ENCODE measurements at regions not wholly inside any gene's neighbourhood (a gene's known extent, or its start where the extent isn't known, plus 50 kb on each side); places are given as distances from the start of the nearest gene placed in this dataset.
A peak's percentile ranks its signal among the peaks of the same experiment; 100 is the strongest.

DNA sequence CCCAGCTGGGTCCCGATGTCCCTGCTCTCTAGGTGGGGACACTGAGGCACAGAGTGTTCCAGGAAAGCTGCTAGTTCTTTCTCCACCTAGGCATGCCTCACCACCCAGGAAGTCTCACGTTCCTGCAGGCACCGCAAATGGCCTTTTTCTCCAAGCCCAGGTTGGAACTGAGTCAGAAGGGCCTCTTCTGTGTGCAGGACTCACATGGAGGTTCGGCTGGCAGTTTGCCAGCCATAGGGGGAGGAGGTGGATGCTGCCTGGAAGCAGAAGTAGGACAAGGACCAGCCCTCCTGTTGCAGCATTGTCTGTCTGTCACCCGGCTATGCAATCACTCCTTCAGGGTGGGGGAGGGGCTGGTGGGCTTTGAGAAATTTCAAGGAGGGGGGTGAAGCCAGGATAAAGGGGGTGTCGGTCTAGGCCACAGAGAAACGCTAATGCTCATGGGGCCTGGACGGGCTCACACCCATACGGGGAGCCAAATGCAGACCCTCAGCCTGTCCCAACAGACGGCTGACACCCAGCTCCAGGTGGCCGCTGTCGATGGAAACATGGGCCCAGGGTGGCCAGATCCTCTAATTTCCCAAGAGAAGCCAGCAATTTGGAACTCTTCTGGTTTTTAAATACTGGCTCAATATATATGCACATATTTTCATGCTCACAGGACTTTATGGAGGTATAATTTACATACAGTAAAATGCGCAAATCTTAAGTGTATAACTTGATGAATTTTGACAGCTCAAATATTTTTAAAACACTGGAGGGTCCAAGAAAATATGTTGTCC lies 120.5 kb downstream of the PHETA1 start:
- H3K36me3 ChIP-seq (ENCODE audit: control insufficient read depth in 4 of 4, insufficient read depth in 4 of 4, low read length in 4 of 4): no peaks in the 10 kb centered on the region
- H3K4me3 ChIP-seq: no peak overlapping the region
- TF ChIP-seq, protein P1, sequence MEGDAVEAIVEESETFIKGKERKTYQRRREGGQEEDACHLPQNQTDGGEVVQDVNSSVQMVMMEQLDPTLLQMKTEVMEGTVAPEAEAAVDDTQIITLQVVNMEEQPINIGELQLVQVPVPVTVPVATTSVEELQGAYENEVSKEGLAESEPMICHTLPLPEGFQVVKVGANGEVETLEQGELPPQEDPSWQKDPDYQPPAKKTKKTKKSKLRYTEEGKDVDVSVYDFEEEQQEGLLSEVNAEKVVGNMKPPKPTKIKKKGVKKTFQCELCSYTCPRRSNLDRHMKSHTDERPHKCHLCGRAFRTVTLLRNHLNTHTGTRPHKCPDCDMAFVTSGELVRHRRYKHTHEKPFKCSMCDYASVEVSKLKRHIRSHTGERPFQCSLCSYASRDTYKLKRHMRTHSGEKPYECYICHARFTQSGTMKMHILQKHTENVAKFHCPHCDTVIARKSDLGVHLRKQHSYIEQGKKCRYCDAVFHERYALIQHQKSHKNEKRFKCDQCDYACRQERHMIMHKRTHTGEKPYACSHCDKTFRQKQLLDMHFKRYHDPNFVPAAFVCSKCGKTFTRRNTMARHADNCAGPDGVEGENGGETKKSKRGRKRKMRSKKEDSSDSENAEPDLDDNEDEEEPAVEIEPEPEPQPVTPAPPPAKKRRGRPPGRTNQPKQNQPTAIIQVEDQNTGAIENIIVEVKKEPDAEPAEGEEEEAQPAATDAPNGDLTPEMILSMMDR (IDR thresholded peaks at IDR 0.05; ENCODE audit: control extremely low read depth, extremely low read depth): no peak
- ATAC-seq (ENCODE audit: insufficient read depth, low FRiP score) (no peak), DNase-seq (peak in 1 of 3 donors; percentile 31)
- no peak overlapping the region for H3K9ac ChIP-seq (ENCODE audit: insufficient read depth in 1 of 2, low read length in 2 of 2)
- peaks cover 2 to 7% (median 5%) of the 10 kb centered on the region in 3 donors for H3K27me3 ChIP-seq (ENCODE audit: control insufficient read depth in 3 of 3, insufficient read depth in 3 of 3, low read length in 2 of 3)
- H3K4me1 ChIP-seq (ENCODE audit: control insufficient read depth in 5 of 5, insufficient read depth in 5 of 5, low read length in 5 of 5): peaks cover 0 to 2% (median 0%) of the 10 kb centered on the region in 5 donors
- 33 to 47% methylated on average over 13 of the region's 13 CpGs for WGBS, 2 donors
- H3K9me3 ChIP-seq (ENCODE audit: control insufficient read depth in 4 of 4, insufficient read depth in 3 of 4, low read length in 3 of 4): peaks cover 0 to 23% (median 2%) of the 10 kb centered on the region in 4 donors
- H3K27ac ChIP-seq (ENCODE audit: low read depth in 1 of 2, low read length in 1 of 2): no peak overlapping the region

DNA sequence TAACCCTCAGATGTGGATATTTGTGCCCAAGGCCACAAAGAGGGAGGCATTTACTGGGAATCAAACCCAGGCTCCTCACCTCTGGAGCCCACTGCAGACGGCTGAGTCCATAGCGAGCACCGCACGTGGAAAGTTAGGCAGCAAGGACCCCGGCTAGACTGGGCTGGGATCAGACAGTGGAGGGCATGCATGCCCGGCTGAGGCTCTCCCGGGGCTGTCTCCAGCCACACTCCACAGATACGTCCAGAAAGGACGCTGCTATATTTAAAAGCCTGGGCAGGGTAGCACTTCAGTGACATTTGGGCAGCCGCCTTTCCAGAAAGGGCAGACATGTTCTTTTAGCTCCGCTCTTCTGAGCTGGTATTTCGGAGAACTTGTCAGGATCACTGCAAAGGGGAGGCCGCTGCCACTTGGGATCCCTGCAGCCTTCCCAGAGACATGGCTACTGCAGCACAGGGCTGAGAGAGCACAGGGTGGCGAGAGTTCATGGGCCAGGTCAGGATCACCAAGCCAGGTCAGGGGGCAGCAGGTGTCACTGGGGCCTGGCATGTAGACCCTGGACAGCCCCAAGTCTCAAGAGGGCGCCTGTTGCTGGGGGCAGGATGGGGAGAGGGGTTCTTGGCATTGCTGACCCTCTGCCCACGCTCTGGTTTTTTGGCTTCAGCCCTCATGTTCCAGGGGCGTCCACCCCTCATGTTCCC lies 121.7 kb downstream of the PHETA1 start:
- H3K4me1 ChIP-seq (ENCODE audit: control insufficient read depth in 5 of 5, insufficient read depth in 5 of 5, low read length in 5 of 5): peaks cover 0 to 2% (median 0%) of the 10 kb centered on the region in 5 donors
- 88 to 90% methylated on average over 17 of the region's 17 CpGs for WGBS, 2 donors
- H3K9me3 ChIP-seq (ENCODE audit: control insufficient read depth in 4 of 4, insufficient read depth in 3 of 4, low read length in 3 of 4): peaks cover 0 to 23% (median 2%) of the 10 kb centered on the region in 4 donors
- H3K36me3 ChIP-seq (ENCODE audit: control insufficient read depth in 4 of 4, insufficient read depth in 4 of 4, low read length in 4 of 4): no peaks in the 10 kb centered on the region
- H3K27me3 ChIP-seq (ENCODE audit: control insufficient read depth in 3 of 3, insufficient read depth in 3 of 3, low read length in 2 of 3): peaks cover 0 to 5% (median 4%) of the 10 kb centered on the region in 3 donors
- no peak overlapping the region for H3K27ac ChIP-seq (ENCODE audit: low read depth in 1 of 2, low read length in 1 of 2)
- no peak for DNase-seq
- no peak overlapping the region for H3K9ac ChIP-seq (ENCODE audit: insufficient read depth in 1 of 2, low read length in 2 of 2)
- no peak overlapping the region for H3K4me3 ChIP-seq
- ATAC-seq (ENCODE audit: insufficient read depth, low FRiP score): no peak
- TF ChIP-seq, protein P1 (IDR thresholded peaks at IDR 0.05; ENCODE audit: control extremely low read depth, extremely low read depth): no peak

DNA sequence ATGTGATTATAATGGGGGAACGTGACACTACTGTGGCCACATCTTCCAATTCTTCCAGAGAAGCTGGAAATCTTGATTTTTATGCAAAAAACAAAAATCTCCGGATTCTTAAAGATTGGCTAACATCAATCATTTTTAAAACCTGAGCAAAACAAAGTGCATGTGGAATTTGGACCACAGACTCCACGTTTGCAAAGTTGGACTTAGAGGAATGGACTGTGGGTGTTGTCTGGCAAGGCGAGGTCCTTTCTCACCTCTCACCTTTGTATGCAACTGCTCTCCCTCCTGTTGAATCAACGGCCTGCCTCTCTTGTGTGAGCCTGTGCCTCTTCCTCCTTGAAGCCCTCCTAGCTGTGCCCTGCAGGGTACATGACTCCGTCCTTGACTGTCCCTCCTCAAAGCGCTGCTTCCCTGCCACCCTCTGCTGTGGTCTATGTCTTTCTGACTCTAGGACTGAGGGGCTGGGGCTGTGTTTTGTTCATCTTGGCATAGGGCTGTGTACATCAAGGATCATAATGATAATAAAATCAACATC lies 122.4 kb downstream of the PHETA1 start:
- no peak overlapping the region for H3K9ac ChIP-seq (ENCODE audit: insufficient read depth in 1 of 2, low read length in 2 of 2)
- H3K4me3 ChIP-seq: no peak overlapping the region
- WGBS, 2 donors: 74 to 88% methylated on average over 7 of the region's 7 CpGs
- no peaks in the 10 kb centered on the region for H3K36me3 ChIP-seq (ENCODE audit: control insufficient read depth in 4 of 4, insufficient read depth in 4 of 4, low read length in 4 of 4)
- TF ChIP-seq, protein P1 (IDR thresholded peaks at IDR 0.05; ENCODE audit: control extremely low read depth, extremely low read depth): no peak
- no peak for DNase-seq
- H3K9me3 ChIP-seq (ENCODE audit: control insufficient read depth in 4 of 4, insufficient read depth in 3 of 4, low read length in 3 of 4): peaks cover 0 to 23% (median 2%) of the 10 kb centered on the region in 4 donors
- no peak for ATAC-seq (ENCODE audit: insufficient read depth, low FRiP score)
- peaks cover 0 to 2% (median 0%) of the 10 kb centered on the region in 5 donors for H3K4me1 ChIP-seq (ENCODE audit: control insufficient read depth in 5 of 5, insufficient read depth in 5 of 5, low read length in 5 of 5)
- peaks cover 0 to 5% (median 3%) of the 10 kb centered on the region in 3 donors for H3K27me3 ChIP-seq (ENCODE audit: control insufficient read depth in 3 of 3, insufficient read depth in 3 of 3, low read length in 2 of 3)
- no peak overlapping the region for H3K27ac ChIP-seq (ENCODE audit: low read depth in 1 of 2, low read length in 1 of 2)

Measured in lung (tissue), 11 donors.